ENCODE measurements at regions not wholly inside any gene's neighbourhood (a gene's known extent, or its start where the extent isn't known, plus 50 kb on each side); places are given as distances from the start of the nearest gene placed in this dataset.

DNA sequence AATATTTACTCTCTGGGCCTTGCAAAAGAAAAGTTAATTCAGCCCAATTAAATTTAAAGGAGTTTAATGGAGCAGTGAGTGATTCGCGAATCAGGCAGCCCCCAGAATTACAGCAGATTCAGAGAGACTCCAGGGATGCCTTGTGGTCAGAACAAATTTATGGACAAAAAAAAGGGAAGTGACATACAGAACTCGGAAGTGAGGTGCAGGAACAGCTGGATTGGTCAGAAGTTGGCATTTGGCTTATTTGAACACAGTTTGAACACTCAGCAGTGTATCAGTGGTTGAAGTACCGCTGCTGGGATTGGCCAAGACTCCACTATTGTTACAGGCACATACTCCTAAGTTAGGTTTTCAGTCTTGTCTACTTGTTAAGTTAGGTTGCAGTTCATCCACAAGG is 145.0 kb upstream of the GAP43 start:
- TF ChIP-seq, protein P1, sequence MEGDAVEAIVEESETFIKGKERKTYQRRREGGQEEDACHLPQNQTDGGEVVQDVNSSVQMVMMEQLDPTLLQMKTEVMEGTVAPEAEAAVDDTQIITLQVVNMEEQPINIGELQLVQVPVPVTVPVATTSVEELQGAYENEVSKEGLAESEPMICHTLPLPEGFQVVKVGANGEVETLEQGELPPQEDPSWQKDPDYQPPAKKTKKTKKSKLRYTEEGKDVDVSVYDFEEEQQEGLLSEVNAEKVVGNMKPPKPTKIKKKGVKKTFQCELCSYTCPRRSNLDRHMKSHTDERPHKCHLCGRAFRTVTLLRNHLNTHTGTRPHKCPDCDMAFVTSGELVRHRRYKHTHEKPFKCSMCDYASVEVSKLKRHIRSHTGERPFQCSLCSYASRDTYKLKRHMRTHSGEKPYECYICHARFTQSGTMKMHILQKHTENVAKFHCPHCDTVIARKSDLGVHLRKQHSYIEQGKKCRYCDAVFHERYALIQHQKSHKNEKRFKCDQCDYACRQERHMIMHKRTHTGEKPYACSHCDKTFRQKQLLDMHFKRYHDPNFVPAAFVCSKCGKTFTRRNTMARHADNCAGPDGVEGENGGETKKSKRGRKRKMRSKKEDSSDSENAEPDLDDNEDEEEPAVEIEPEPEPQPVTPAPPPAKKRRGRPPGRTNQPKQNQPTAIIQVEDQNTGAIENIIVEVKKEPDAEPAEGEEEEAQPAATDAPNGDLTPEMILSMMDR (conservative IDR thresholded peaks at IDR 0.05; ENCODE audit: low read depth): no peak
- no peak for DNase-seq (ENCODE audit: low spot score)
- ChIA-PET POLR2A (ENCODE audit: low non-redundant PET) (no interaction called here), CTCF (no interaction called here)
- H3K27ac ChIP-seq: no peak overlapping the region

DNA sequence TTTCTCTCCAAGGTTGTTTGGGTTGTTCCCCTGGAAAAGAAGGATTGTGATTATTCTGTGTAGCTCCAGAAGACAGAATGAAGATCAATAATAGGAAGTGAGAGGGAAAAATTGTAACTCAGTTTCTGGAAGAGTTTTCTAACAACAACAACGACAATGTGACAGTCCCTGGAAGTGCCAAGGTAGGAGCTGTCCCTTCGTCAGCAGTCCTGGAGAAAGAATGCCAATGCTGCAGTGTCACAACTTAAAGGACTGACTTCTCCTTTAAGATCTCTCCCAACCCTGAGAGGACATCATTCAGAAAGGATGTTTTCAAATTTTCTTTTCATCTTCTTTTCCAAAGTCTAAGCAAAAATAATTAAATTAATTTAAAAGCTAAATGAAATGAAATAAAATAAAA is 136.4 kb upstream of the GAP43 start:
- POLR2A ChIA-PET (ENCODE audit: low non-redundant PET): no interaction called here
- CTCF ChIA-PET: no interaction called here
- TF ChIP-seq, protein P1 (conservative IDR thresholded peaks at IDR 0.05; ENCODE audit: low read depth): no peak
- DNase-seq (ENCODE audit: low spot score): no peak
- H3K27ac ChIP-seq: no peak overlapping the region

DNA sequence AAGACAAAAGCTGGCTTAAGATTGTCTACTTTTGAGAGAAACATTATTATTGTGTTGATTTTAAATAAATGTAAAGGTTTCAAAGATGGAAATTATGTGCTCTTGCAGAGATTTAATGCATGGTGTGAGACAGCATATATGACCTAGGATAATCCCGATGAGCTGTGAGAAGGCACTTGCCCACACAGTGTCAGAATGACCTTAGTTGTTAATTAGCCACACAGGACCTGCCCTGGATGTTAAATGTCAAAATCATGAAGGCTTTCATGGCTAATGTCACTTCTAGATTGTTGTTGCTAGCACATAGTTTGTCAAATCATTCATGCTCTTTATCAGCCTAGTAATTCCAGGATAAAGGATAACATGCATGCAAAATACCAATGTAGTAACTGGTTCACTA is 135.3 kb upstream of the GAP43 start:
- no peak for DNase-seq (ENCODE audit: low spot score)
- TF ChIP-seq, protein P1 (conservative IDR thresholded peaks at IDR 0.05; ENCODE audit: low read depth): no peak
- ChIA-PET POLR2A (ENCODE audit: low non-redundant PET) (no interaction called here), CTCF (no interaction called here)
- H3K27ac ChIP-seq: no peak overlapping the region

DNA sequence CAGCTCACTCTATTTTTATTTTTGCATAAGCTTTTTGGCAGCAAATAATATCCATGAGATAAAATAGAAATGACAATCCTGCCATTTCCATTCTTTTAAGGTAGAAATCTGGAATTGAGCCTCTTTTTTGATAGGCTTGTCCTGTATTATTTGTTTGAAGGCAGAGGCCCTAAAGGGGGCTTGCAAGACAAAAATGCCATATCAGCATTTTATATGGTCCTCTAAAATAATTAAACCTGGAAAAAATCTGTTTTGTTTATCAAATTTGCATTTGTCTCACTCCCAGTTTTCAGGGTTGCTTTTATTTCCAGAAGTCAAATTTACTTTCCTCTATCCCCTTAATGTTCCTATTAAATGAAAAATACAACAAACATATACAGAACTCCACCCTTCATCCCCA is 134.9 kb upstream of the GAP43 start:
- no peak for DNase-seq (ENCODE audit: low spot score)
- no peak overlapping the region for H3K27ac ChIP-seq
- TF ChIP-seq, protein P1 (conservative IDR thresholded peaks at IDR 0.05; ENCODE audit: low read depth): no peak
- POLR2A ChIA-PET (ENCODE audit: low non-redundant PET): no interaction called here
- CTCF ChIA-PET: no interaction called here

DNA sequence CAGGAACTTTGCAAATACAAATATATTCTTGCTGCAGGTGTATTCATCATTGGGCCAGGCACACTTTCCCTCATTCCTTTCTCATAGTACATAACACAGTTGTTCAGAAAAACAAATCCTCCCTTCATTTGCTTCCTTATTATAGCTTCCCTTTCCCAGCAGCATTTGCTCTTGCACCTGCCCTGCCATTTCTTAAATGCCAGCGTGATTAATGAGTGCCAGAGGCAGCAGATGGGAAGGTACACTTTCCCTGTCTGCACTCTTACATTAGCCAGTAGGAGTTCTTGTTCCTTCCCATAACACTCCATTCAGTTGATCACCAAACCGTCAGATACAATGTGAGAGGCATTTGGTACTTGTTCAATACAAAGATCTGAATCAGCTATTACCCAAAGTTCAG is 128.5 kb upstream of the GAP43 start:
- H3K27ac ChIP-seq: no peak overlapping the region
- ChIA-PET CTCF (interaction anchor here (0.6 kb wide), 1 partner anchor 95 kb away, joined by 3 read pairs; no protein-coding TSS in a partner anchor), POLR2A (ENCODE audit: low non-redundant PET) (no interaction called here)
- no peak for DNase-seq (ENCODE audit: low spot score)
- TF ChIP-seq, protein P1 (conservative IDR thresholded peaks at IDR 0.05; ENCODE audit: low read depth): no peak

DNA sequence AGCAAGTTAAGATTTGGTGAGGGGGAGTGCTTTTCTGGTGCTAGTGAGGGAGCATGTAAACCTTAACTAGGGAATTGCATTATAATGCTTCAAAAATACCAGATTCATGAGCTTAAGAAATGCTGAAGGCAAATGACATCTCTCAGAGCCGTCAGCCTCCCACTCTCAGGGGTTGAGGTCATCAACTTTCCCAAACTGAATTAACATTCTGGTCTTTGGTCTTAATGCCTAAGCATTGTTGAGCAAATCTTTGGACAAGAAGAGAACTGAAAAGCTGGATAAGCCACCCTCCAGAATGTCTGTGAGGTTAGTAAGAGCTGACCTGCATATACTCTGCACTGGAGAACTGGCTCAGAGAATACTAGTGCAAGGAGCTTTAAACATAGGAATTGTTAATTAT is 124.9 kb upstream of the GAP43 start:
- POLR2A ChIA-PET (ENCODE audit: low non-redundant PET): no interaction called here
- CTCF ChIA-PET: interaction anchor here (0.6 kb wide), 1 partner anchor 94 kb away, joined by 3 read pairs; no protein-coding TSS in a partner anchor
- no peak overlapping the region for H3K27ac ChIP-seq
- TF ChIP-seq, protein P1 (conservative IDR thresholded peaks at IDR 0.05; ENCODE audit: low read depth): no peak
- no peak for DNase-seq (ENCODE audit: low spot score)

DNA sequence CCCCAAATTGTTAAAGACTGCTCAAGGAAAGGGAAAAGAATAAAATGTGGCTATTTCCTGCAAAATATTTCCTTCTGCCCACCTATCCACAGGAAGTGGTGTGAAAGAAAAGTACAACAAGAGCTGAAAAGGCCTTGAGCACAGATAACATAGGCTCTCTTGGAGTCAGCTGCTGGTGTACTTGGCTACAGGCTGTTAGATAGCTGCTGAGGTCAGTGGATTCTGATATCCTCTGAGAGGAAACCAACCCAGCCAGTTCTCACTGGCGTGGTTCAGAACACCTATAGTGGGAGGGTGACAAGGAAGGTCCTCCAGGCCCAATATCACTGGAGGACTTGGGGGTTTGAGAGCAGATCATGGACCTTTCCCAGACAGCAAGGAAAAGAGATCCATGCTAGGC is 124.4 kb upstream of the GAP43 start:
- DNase-seq (ENCODE audit: low spot score): no peak
- H3K27ac ChIP-seq: no peak overlapping the region
- TF ChIP-seq, protein P1 (conservative IDR thresholded peaks at IDR 0.05; ENCODE audit: low read depth): no peak
- ChIA-PET CTCF (no interaction called here), POLR2A (ENCODE audit: low non-redundant PET) (no interaction called here)

Data from RWPE1 (cell line).